GM12878 (cell line): ENCODE measurements at regions not wholly inside any gene's neighbourhood (a gene's known extent, or its start where the extent isn't known, plus 50 kb on each side); places are given as distances from the start of the nearest gene placed in this dataset.

Experiments used
- ATAC-seq: fragments of 200-7000 bp; cut with Tn5 transposase; 3 replicates; pipeline ENCODE4 v1.9.1; 2020; ENCODE audit warnings: mild to moderate bottlenecking, moderate library complexity
- BruUV-seq: library from RNA; stranded (reverse); fragments of 400-500 nt; replicated peaks from 2 replicates; lab custom pipeline; 2021; lab: Mats Ljungman, UMichigan
- CTCF ChIA-PET: fragments of 300-600 bp; sonication (Branson Sonifier 250); formaldehyde crosslinking; extraction: SDS; loops from one replicate; lab custom pipeline; 2021; ENCODE audit warnings: inconsistent platforms; lab: Yijun Ruan, JAX
- POLR2A ChIA-PET: fragments of 350-600 bp; formaldehyde crosslinking; extraction: SDS; loops from one replicate; lab custom pipeline; 2021; ENCODE audit warnings: inconsistent platforms; lab: Charles Lee
- RAD21 ChIA-PET: fragments of 300-600 bp; sonication (Branson Sonifier 250); formaldehyde crosslinking; loops from one replicate; lab custom pipeline; 2023; ENCODE audit warnings: antibody characterized with exemption; ENCODE audit not compliant: unreplicated experiment; lab: Charles Lee
- SMC1A ChIA-PET: fragments of 300-600 bp; sonication (Branson Sonifier 250); formaldehyde crosslinking; loops from one replicate; lab custom pipeline; 2023; ENCODE audit not compliant: unreplicated experiment, uncharacterized antibody; lab: Charles Lee
- DNase-seq: peaks from one replicate; pipeline ENCODE4 v3.0.0-alpha.2; 2011; ENCODE audit warnings: low read depth, low spot score
- FAIRE-seq: peaks from 3 replicates; lab custom pipeline; 2011; peaks lifted over from hg19 to GRCh38; lab: Jason Lieb, UNC
- H2AFZ ChIP-seq: 2 replicates; pipeline ENCODE4 v1.6.0; 2011; ENCODE audit warnings: low read depth, low read length, control low read depth; ENCODE audit not compliant: control insufficient read depth
- H3K27ac ChIP-seq: 2 replicates; pipeline ENCODE4 v1.5.1; 2011; ENCODE audit warnings: control low read depth; ENCODE audit not compliant: control insufficient read depth, insufficient read depth
- H3K27me3 ChIP-seq, 2 experiments: replicated peaks in 1 of 2; 2 replicates each; pipeline versions ENCODE4 v1.6.0 to v1.6.1; 2011; ENCODE audit warnings: low read length in 1 of 2; ENCODE audit not compliant: control insufficient read depth in 2 of 2, insufficient read depth in 2 of 2
- H3K36me3 ChIP-seq, 2 experiments: 2 replicates each; pipeline ENCODE4 v1.5.1; 2011; ENCODE audit warnings: low read length in 1 of 2; ENCODE audit not compliant: control insufficient read depth in 2 of 2, insufficient read depth in 2 of 2
- H3K4me1 ChIP-seq: 2 replicates; pipeline ENCODE4 v1.6.1; 2011; ENCODE audit warnings: mild to moderate bottlenecking, low read length, moderate library complexity, mixed read lengths; ENCODE audit not compliant: control insufficient read depth, insufficient read depth
- H3K4me2 ChIP-seq: 2 replicates; pipeline ENCODE4 v1.6.0; 2011; ENCODE audit warnings: control low read depth; ENCODE audit not compliant: control insufficient read depth, insufficient read depth
- H3K4me3 ChIP-seq: fragments of 200-600 bp; sonication (generic); 2 replicates; pipeline ENCODE4 v1.5.1; 2016
- H3K79me2 ChIP-seq: 2 replicates; pipeline ENCODE4 v1.6.0; 2011; ENCODE audit warnings: low read length; ENCODE audit not compliant: control insufficient read depth, insufficient read depth
- H3K9ac ChIP-seq: 2 replicates; pipeline ENCODE4 v1.8.0; 2011; ENCODE audit warnings: low read length, control low read depth, mixed read lengths; ENCODE audit not compliant: control insufficient read depth, insufficient read depth
- H3K9me3 ChIP-seq: replicated peaks from 3 replicates; pipeline ENCODE4 v1.5.1; 2011; ENCODE audit warnings: mild to moderate bottlenecking, low read length; ENCODE audit not compliant: control insufficient read depth, insufficient read depth
- H4K20me1 ChIP-seq: 2 replicates; pipeline ENCODE4 v1.6.0; 2011; ENCODE audit not compliant: control insufficient read depth, insufficient read depth
- ATF7 ChIP-seq: fragments of 450-650 bp; IDR thresholded peaks from 2 replicates; pipeline ENCODE4 v1.6.1; 2016; ENCODE audit warnings: low read depth, mild to moderate bottlenecking
- CEBPZ ChIP-seq: fragments of 150-350 bp; IDR thresholded peaks from 2 replicates; pipeline ENCODE4 v1.6.1; 2016; ENCODE audit warnings: low read depth, low read length
- CREB1 ChIP-seq: IDR thresholded peaks from 2 replicates; pipeline ENCODE4 v1.6.1; 2012; ENCODE audit warnings: low read depth, mild to moderate bottlenecking, inconsistent platforms
- ELK1 ChIP-seq: IDR thresholded peaks from 2 replicates; pipeline ENCODE4 v1.6.1; 2012; ENCODE audit warnings: low read depth, low read length, improper control_type of control experiment
- HCFC1 ChIP-seq: fragments of 150-350 bp; IDR thresholded peaks from 2 replicates; pipeline ENCODE4 v1.6.1; 2014; ENCODE audit warnings: low read length
- IKZF1 ChIP-seq: fragments of 450-650 bp; conservative IDR thresholded peaks from 2 replicates; pipeline ENCODE4 v1.6.1; 2017; ENCODE audit warnings: antibody characterized with exemption, mild to moderate bottlenecking
- MXI1 ChIP-seq: fragments of 150-350 bp; IDR thresholded peaks from 2 replicates; pipeline ENCODE4 v1.6.1; 2011; ENCODE audit warnings: low read depth, mild to moderate bottlenecking, inconsistent platforms, low read length, improper control_type of control experiment
- SIX5 ChIP-seq: IDR thresholded peaks from 2 replicates; pipeline ENCODE4 v1.6.1; 2011; ENCODE audit warnings: mild to moderate bottlenecking, low read depth, low read length, moderate library complexity; ENCODE audit not compliant: severe bottlenecking
- SP1 ChIP-seq: IDR thresholded peaks from one replicate; pipeline ENCODE4 v1.6.1; 2011; ENCODE audit warnings: low read depth, low read length
- TARDBP ChIP-seq: IDR thresholded peaks from 2 replicates; pipeline ENCODE4 v1.6.1; 2016; ENCODE audit warnings: borderline replicate concordance
- USF1 ChIP-seq: IDR thresholded peaks from 2 replicates; pipeline ENCODE4 v1.6.1; 2011; ENCODE audit warnings: borderline replicate concordance, low read depth, mild to moderate bottlenecking, moderate library complexity, mixed read lengths, low read length; ENCODE audit not compliant: insufficient read depth; ENCODE audit errors: extremely low read length
- WGBS: methylation state at CpG from one replicate; pipeline ENCODE4 v1.1.6; 2016; ENCODE audit warnings: low lambda C conversion rate; ENCODE audit not compliant: insufficient replicate concordance, insufficient coverage; ENCODE audit errors: missing lambda C conversion rate; 5-methylcytosine and 5-hydroxymethylcytosine counted together
- in situ Hi-C: fragments of 300-500 bp; cut with MboI; formaldehyde crosslinking; loops from 9 replicates; pipeline ENCODE4 v1.14.3; 2018; ENCODE audit warnings: mixed read lengths
- intact Hi-C: fragments of 100-400 bp; cut with micrococcal nuclease; formaldehyde crosslinking; loops from one replicate; pipeline ENCODE4 v1.14.2; 2022; ENCODE audit not compliant: unreplicated experiment

GRCh38 chr6:166046226-166046625 is 121.4 kb downstream of the TBXT start (continued):
- TF ChIP-seq CEBPZ: no peak
- TF ChIP-seq TARDBP: no peak
- TF ChIP-seq SIX5: no peak
- TF ChIP-seq IKZF1: no peak
- no peak for TF ChIP-seq CREB1
- no peak for TF ChIP-seq USF1
- TF ChIP-seq HCFC1: no peak
- TF ChIP-seq SP1: no peak
- no peak for TF ChIP-seq ATF7
- no peak for TF ChIP-seq MXI1

GRCh38 chr6:166045860-166046200 is 121.8 kb downstream of the TBXT start:
- no peaks in the 10 kb centered on the region for H3K4me1 ChIP-seq
- no peak overlapping the region for H3K9ac ChIP-seq
- no peak for DNase-seq
- H3K27me3 ChIP-seq: no peaks in the 10 kb centered on the region
- no peak for TF ChIP-seq ELK1
- TF ChIP-seq, all 136 proteins: peak for 0
- no peaks in the 10 kb centered on the region for H3K9me3 ChIP-seq
- SMC1A ChIA-PET: no interaction called here
- no TSS peak for BruUV-seq
- CTCF ChIA-PET: no interaction called here
- no peak overlapping the region for H3K4me2 ChIP-seq
- no peak for ATAC-seq
- no peaks in the 10 kb centered on the region for H3K36me3 ChIP-seq
- no peak for FAIRE-seq
- intact Hi-C loops (no loop called here), in situ Hi-C loops (no loop called here)
- no peaks in the 10 kb centered on the region for H3K79me2 ChIP-seq
- H2AFZ ChIP-seq: no peak overlapping the region
- H3K4me3 ChIP-seq: no peak overlapping the region
- 5% methylated on average over 1 of the region's 1 CpG for WGBS
- no peak overlapping the region for H3K27ac ChIP-seq
- POLR2A ChIA-PET: no interaction called here
- RAD21 ChIA-PET: no interaction called here
- no peaks in the 10 kb centered on the region for H4K20me1 ChIP-seq
